ENCODE measurements at regions not wholly inside any gene's neighbourhood (a gene's known extent, or its start where the extent isn't known, plus 50 kb on each side); places are given as distances from the start of the nearest gene placed in this dataset.

DNA sequence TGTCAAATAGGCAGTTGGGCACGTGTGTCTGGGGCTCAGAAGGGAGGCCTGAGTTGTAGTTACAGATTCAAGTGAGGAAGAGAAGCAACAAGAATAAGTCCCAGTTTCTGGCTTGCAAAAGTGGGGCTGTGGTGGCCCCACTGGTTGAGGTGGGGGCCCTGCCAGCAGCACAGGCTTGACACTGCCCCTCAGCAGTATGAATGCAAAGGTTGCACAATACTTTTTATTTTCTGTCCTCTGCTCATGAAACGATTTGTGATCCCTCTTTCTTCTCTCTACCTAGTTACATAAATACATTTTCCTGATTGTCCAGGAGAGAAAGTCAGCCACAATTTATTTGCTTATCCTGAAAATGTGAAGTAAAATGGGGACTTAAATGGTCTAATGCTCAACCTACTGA, 577.8 kb downstream of the AACS start:
- no peak for TF ChIP-seq EZH2phosphoT487 (IDR thresholded peaks at IDR 0.05; ENCODE audit: borderline replicate concordance, low read depth, low read length)
- TF ChIP-seq, protein P1, sequence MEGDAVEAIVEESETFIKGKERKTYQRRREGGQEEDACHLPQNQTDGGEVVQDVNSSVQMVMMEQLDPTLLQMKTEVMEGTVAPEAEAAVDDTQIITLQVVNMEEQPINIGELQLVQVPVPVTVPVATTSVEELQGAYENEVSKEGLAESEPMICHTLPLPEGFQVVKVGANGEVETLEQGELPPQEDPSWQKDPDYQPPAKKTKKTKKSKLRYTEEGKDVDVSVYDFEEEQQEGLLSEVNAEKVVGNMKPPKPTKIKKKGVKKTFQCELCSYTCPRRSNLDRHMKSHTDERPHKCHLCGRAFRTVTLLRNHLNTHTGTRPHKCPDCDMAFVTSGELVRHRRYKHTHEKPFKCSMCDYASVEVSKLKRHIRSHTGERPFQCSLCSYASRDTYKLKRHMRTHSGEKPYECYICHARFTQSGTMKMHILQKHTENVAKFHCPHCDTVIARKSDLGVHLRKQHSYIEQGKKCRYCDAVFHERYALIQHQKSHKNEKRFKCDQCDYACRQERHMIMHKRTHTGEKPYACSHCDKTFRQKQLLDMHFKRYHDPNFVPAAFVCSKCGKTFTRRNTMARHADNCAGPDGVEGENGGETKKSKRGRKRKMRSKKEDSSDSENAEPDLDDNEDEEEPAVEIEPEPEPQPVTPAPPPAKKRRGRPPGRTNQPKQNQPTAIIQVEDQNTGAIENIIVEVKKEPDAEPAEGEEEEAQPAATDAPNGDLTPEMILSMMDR (conservative IDR thresholded peaks at IDR 0.05; ENCODE audit: low read length) = no peak
